ENCODE measurements at regions not wholly inside any gene's neighbourhood (a gene's known extent, or its start where the extent isn't known, plus 50 kb on each side); places are given as distances from the start of the nearest gene placed in this dataset.

- TF ChIP-seq CTCF (IDR thresholded peaks at IDR 0.05; ENCODE audit: low read depth, low read length) = no peak
Observed at GRCh38 chr3:103371411-103371810, 936.6 kb downstream of the ZPLD1 start.

DNA sequence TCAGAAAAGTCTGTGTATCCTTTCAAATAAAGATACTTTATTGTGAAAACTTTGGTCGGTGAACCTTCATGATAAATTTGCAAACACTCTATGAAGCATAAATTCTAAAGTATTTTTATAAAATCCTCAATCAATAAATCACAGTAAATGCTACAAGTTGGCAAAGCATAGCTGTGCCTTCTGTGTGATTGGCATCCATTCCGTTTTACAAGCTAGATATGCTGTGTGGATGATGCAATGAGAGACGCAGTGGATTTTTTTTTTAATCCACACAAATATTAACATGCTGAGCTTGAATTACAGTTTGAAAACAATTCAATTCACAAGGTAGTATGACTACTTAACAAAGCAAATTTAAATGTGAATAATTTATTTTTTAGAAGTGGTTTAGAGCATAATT lies 937.2 kb downstream of the ZPLD1 start:
- H3K4me3 ChIP-seq (replicated peaks in 1 of 2; ENCODE audit: low read depth in 2 of 2, low read length in 2 of 2) = no peak overlapping the region
- no peak for DNase-seq (ENCODE audit: low read depth in 2 of 2)
- no peak for TF ChIP-seq CTCF (IDR thresholded peaks at IDR 0.05; ENCODE audit: low read depth, low read length)

More at GRCh38 chr3:103371411-103371810, 936.6 kb downstream of the ZPLD1 start:
- no peak for DNase-seq (ENCODE audit: low read depth in 2 of 2)
- H3K4me3 ChIP-seq (replicated peaks in 1 of 2; ENCODE audit: low read depth in 2 of 2, low read length in 2 of 2) = no peak overlapping the region

GRCh38 chr3:103380391-103380790 lies 945.6 kb downstream of the ZPLD1 start:
- TF ChIP-seq CTCF (IDR thresholded peaks at IDR 0.05; ENCODE audit: low read depth, low read length) = no peak
- no peak for DNase-seq (ENCODE audit: low read depth in 2 of 2)
- H3K4me3 ChIP-seq (replicated peaks in 1 of 2; ENCODE audit: low read depth in 2 of 2, low read length in 2 of 2) = no peak overlapping the region

DNA sequence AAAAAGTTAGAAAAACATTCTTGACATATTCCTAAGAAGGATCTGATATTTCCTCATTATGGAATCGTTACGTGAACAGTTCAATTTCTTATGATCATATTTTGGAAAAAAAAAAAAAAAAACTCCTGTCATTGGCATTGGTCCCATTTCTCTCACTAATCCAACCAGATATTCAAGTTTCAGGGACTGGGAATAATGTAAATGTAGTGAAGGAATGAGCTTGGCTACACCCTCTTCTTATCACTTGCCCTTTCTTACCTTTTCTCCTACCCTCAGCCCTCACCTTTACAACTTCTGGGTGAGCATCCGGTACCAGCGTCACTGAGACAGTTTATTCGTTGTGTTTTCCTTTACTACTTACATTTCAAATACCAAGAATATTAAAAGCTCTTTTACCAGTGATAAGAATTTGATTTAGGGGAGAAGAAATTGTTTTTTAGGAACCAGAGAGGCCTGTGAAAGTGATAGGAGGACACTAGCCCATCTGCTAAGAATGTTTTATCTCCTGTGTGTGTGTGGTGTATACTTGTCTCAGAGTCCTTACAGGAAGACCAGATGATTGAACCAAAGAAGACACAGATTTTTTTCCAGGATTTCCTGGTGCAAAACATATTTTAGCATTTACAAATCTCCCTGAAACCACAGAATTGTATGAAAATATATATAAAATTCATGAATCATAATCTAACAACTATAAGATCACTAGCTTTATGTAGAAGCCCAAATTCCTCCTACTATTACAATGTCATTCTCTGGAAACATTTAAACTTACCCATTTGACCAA lies 946.7 kb downstream of the ZPLD1 start:
- no peak for DNase-seq (ENCODE audit: low read depth in 2 of 2)
- TF ChIP-seq CTCF (IDR thresholded peaks at IDR 0.05; ENCODE audit: low read depth, low read length) = no peak
- H3K4me3 ChIP-seq (replicated peaks in 1 of 2; ENCODE audit: low read depth in 2 of 2, low read length in 2 of 2) = no peak overlapping the region

GRCh38 chr3:103385961-103386656 lies 951.3 kb downstream of the ZPLD1 start:
- TF ChIP-seq CTCF (IDR thresholded peaks at IDR 0.05; ENCODE audit: low read depth, low read length) = no peak
- no peak overlapping the region for H3K4me3 ChIP-seq (replicated peaks in 1 of 2; ENCODE audit: low read depth in 2 of 2, low read length in 2 of 2)
- no peak for DNase-seq (ENCODE audit: low read depth in 2 of 2)

DNA sequence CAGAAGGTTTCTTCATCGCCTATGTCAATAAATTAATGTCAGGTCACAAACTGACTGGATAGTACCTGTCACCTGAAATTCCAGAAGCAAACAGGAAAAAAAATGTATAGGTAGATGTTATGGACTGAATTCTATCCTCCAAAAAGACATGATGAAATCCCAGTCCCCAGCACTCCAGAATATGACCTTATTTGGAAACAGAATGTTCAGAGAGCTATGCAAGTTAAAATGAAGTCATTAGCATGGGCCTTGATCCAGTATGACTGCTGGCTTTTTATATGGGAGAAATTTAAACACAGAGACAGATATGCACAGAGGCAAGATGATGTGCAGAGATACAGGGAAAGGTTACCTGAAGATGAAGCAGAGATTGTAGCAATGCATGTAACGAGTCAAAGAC lies 953.4 kb downstream of the ZPLD1 start:
- H3K4me3 ChIP-seq (replicated peaks in 1 of 2; ENCODE audit: low read depth in 2 of 2, low read length in 2 of 2) = no peak overlapping the region
- no peak for TF ChIP-seq CTCF (IDR thresholded peaks at IDR 0.05; ENCODE audit: low read depth, low read length)
- DNase-seq (ENCODE audit: low read depth in 2 of 2) = no peak
